Neural cell (in vitro differentiated cells): ENCODE measurements at regions not wholly inside any gene's neighbourhood (a gene's known extent, or its start where the extent isn't known, plus 50 kb on each side); places are given as distances from the start of the nearest gene placed in this dataset.

Experiments
- H2AFZ ChIP-seq: fragments of 200-600, 300-800 bp; sonication (generic), shearing (Covaris generic); 2 replicates; pipeline ENCODE4 v1.6.0; 2014; ENCODE audit warnings: low read depth, mild to moderate bottlenecking, antibody characterized with exemption, low read length, moderate library complexity
- H3F3A ChIP-seq: fragments of 200-600 bp; shearing (Covaris generic); 2 replicates; pipeline ENCODE4 v1.6.1; 2016; ENCODE audit warnings: mild to moderate bottlenecking, moderate library complexity, mixed read lengths, antibody characterized with exemption, low read length; ENCODE audit not compliant: insufficient read depth, poor library complexity, severe bottlenecking
- H3K27ac ChIP-seq: fragments of 200-600, 300-800 bp; sonication (generic), shearing (Covaris generic); 2 replicates; pipeline ENCODE4 v1.5.1; 2014; ENCODE audit warnings: mild to moderate bottlenecking, low read length, moderate library complexity
- H3K27me3 ChIP-seq: fragments of 300-800, 200-600 bp; sonication (generic), shearing (Covaris generic); 2 replicates; pipeline ENCODE4 v1.6.0; 2014; ENCODE audit warnings: mild to moderate bottlenecking, low read depth, low read length, moderate library complexity; ENCODE audit not compliant: insufficient read depth
- H3K36me3 ChIP-seq: fragments of 300-800, 200-600 bp; sonication (generic), shearing (Covaris generic); 2 replicates; pipeline ENCODE4 v1.5.1; 2014; ENCODE audit warnings: mild to moderate bottlenecking, antibody characterized with exemption, low read length, moderate library complexity; ENCODE audit not compliant: insufficient read depth
- H3K4me2 ChIP-seq: fragments of 300-800, 200-600 bp; sonication (generic), shearing (Covaris generic); 2 replicates; pipeline ENCODE4 v1.6.0; 2014; ENCODE audit warnings: mild to moderate bottlenecking, low read length
- H3K4me3 ChIP-seq: fragments of 300-800, 200-600 bp; sonication (generic), shearing (Covaris generic); 2 replicates; pipeline ENCODE4 v1.5.1; 2014; ENCODE audit warnings: mild to moderate bottlenecking, low read length, moderate library complexity
- H3K79me2 ChIP-seq: fragments of 200-600 bp; shearing (Covaris generic); replicated peaks from 2 replicates; pipeline ENCODE4 v1.6.0; 2014; ENCODE audit warnings: mild to moderate bottlenecking, low read length, moderate library complexity; ENCODE audit not compliant: insufficient read depth
- H3K9ac ChIP-seq: fragments of 300-800, 200-600 bp; sonication (generic), shearing (Covaris generic); 2 replicates; pipeline ENCODE4 v1.6.1; 2016; ENCODE audit warnings: mild to moderate bottlenecking, low read length, mixed read lengths
- H3K9me2 ChIP-seq: fragments of 200-600 bp; shearing (Covaris generic); 2 replicates; pipeline ENCODE4 v1.6.1; 2016; ENCODE audit warnings: mild to moderate bottlenecking, low read length, mixed read lengths; ENCODE audit not compliant: insufficient read depth
- H3K9me3 ChIP-seq: fragments of 200-600, 300-800 bp; sonication (generic), shearing (Covaris generic); 2 replicates; pipeline ENCODE4 v1.6.1; 2016; ENCODE audit warnings: mild to moderate bottlenecking, mixed run types, low read length, moderate library complexity, mixed read lengths
- H4K20me1 ChIP-seq: fragments of 200-600 bp; shearing (Covaris generic); 2 replicates; pipeline ENCODE4 v1.6.1; 2016; ENCODE audit warnings: mild to moderate bottlenecking, mixed run types; ENCODE audit not compliant: insufficient read depth
- CTCF ChIP-seq: fragments of 450-650 bp; IDR thresholded peaks from 2 replicates; pipeline ENCODE4 v1.5.1; 2014; ENCODE audit warnings: antibody characterized with exemption, mild to moderate bottlenecking, moderate library complexity; ENCODE audit not compliant: poor library complexity, severe bottlenecking
- EP300 ChIP-seq: fragments of 450-650 bp; conservative IDR thresholded peaks from 2 replicates; pipeline ENCODE4 v1.6.1; 2014; ENCODE audit warnings: antibody characterized with exemption, mild to moderate bottlenecking, moderate library complexity; ENCODE audit not compliant: poor library complexity, severe bottlenecking
- EZH2 ChIP-seq: fragments of 200-600, 300-800 bp; shearing (Covaris generic), sonication (generic); IDR thresholded peaks from 2 replicates; pipeline ENCODE4 v1.6.1; 2014; ENCODE audit warnings: antibody characterized with exemption, low read length, borderline replicate concordance, mild to moderate bottlenecking; ENCODE audit not compliant: insufficient read depth, poor library complexity, severe bottlenecking
- MXI1 ChIP-seq: fragments of 450-650 bp; conservative IDR thresholded peaks from 2 replicates; pipeline ENCODE4 v1.6.1; 2014; ENCODE audit warnings: antibody characterized with exemption, mild to moderate bottlenecking; ENCODE audit not compliant: poor library complexity, severe bottlenecking
- POLR2AphosphoS5 ChIP-seq: IDR thresholded peaks from 2 replicates; pipeline ENCODE4 v1.6.1; 2012
- RAD21 ChIP-seq: fragments of 450-650 bp; conservative IDR thresholded peaks from 2 replicates; pipeline ENCODE4 v1.6.1; 2014; ENCODE audit warnings: antibody characterized with exemption, mild to moderate bottlenecking, moderate library complexity
- REST ChIP-seq: IDR thresholded peaks from 2 replicates; pipeline ENCODE4 v1.6.1; 2012; ENCODE audit warnings: borderline replicate concordance
- SMC3 ChIP-seq: fragments of 450-650 bp; conservative IDR thresholded peaks from 2 replicates; pipeline ENCODE4 v1.6.1; 2014; ENCODE audit warnings: antibody characterized with exemption, mild to moderate bottlenecking, moderate library complexity; ENCODE audit not compliant: poor library complexity
- TAF1 ChIP-seq: IDR thresholded peaks from 2 replicates; pipeline ENCODE4 v1.6.1; 2012; ENCODE audit warnings: low read depth

- Histone ChIP-seq H3K9me3 (no peaks in the 10 kb centered on the region), H3F3A (no peaks in the 10 kb centered on the region), H3K9me2 (no peaks in the 10 kb centered on the region), H3K9ac (no peak overlapping the region), H4K20me1 (no peaks in the 10 kb centered on the region), H3K27ac (no peak overlapping the region), H2AFZ (no peak overlapping the region), H3K79me2 (no peaks in the 10 kb centered on the region), H3K4me3 (no peak overlapping the region), H3K27me3 (no peaks in the 10 kb centered on the region), H3K36me3 (no peaks in the 10 kb centered on the region), H3K4me2 (no peak overlapping the region)
- TF ChIP-seq CTCF (no peak), POLR2AphosphoS5 (no peak), RAD21 (no peak), EP300 (no peak), TAF1 (no peak), REST (no peak), MXI1 (no peak), SMC3 (no peak), EZH2 (no peak)
Measured at GRCh38 chr16:55046916-55047315, 116.3 kb downstream of the IRX5 start.

- H2AFZ ChIP-seq = no peak overlapping the region
- no peaks in the 10 kb centered on the region for H3K36me3 ChIP-seq
- no peak overlapping the region for H3K4me3 ChIP-seq
- H3K27me3 ChIP-seq = no peaks in the 10 kb centered on the region
- no peaks in the 10 kb centered on the region for H3K79me2 ChIP-seq
- H4K20me1 ChIP-seq = no peaks in the 10 kb centered on the region
- no peaks in the 10 kb centered on the region for H3K9me3 ChIP-seq
- no peak overlapping the region for H3K27ac ChIP-seq
- no peaks in the 10 kb centered on the region for H3F3A ChIP-seq
- H3K9me2 ChIP-seq = no peaks in the 10 kb centered on the region
- H3K9ac ChIP-seq = no peak overlapping the region
- no peak for TF ChIP-seq REST
- no peak for TF ChIP-seq POLR2AphosphoS5
- TF ChIP-seq RAD21 = no peak
- no peak for TF ChIP-seq SMC3
- TF ChIP-seq TAF1 = no peak
- no peak for TF ChIP-seq EZH2
- no peak for TF ChIP-seq EP300
- TF ChIP-seq CTCF = no peak
- H3K4me2 ChIP-seq = no peak overlapping the region
Measured at GRCh38 chr16:55047331-55047730, 116.7 kb downstream of the IRX5 start.
